Fibroblast of lung (primary cell): ENCODE measurements at regions not wholly inside any gene's neighbourhood (a gene's known extent, or its start where the extent isn't known, plus 50 kb on each side); places are given as distances from the start of the nearest gene placed in this dataset.

ENCODE experiments used
- EZH2 ChIP-seq: IDR thresholded peaks from 2 replicates; pipeline ENCODE4 v1.5.1; 2012; ENCODE audit warnings: low read length, control low read depth, mild to moderate bottlenecking; ENCODE audit errors: missing control alignments
- TF ChIP-seq, protein P1 (sequence below), 2 donors: IDR thresholded peaks in 1 of 2; conservative IDR thresholded peaks in 1 of 2; 1 replicate in 1 of 2; 2 replicates in 1 of 2; pipeline ENCODE4 v1.5.1; 2011 to 2012; ENCODE audit warnings: low read length in 2 of 2, control low read depth in 1 of 2, inconsistent platforms in 1 of 2, low read depth in 1 of 2, mild to moderate bottlenecking in 1 of 2

DNA sequence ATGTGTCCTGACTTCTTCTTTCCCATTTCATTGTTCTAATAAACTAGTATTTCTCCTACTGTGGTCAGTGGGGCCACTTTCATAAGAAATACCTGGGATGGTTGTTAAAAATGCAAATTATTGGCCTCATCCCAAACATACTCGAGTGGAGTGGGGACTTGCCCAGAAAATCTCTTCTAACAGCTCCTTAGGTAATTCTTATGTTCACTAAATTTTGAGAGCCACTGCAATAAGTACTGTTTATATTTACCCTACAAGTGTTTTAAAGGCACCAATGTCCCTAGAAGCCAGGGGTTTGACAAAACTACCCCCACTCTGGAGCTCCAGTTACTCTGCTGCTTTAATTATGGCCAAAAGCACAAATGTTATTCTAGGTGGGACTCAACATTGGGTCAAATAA is 70.0 kb upstream of the ACP3 start:
- TF ChIP-seq, protein P1, sequence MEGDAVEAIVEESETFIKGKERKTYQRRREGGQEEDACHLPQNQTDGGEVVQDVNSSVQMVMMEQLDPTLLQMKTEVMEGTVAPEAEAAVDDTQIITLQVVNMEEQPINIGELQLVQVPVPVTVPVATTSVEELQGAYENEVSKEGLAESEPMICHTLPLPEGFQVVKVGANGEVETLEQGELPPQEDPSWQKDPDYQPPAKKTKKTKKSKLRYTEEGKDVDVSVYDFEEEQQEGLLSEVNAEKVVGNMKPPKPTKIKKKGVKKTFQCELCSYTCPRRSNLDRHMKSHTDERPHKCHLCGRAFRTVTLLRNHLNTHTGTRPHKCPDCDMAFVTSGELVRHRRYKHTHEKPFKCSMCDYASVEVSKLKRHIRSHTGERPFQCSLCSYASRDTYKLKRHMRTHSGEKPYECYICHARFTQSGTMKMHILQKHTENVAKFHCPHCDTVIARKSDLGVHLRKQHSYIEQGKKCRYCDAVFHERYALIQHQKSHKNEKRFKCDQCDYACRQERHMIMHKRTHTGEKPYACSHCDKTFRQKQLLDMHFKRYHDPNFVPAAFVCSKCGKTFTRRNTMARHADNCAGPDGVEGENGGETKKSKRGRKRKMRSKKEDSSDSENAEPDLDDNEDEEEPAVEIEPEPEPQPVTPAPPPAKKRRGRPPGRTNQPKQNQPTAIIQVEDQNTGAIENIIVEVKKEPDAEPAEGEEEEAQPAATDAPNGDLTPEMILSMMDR (conservative IDR thresholded peaks at IDR 0.05 in 1 of 2, IDR thresholded peaks at IDR 0.05 in 1 of 2; ENCODE audit: low read depth in 1 of 2, low read length in 2 of 2): no peak
- no peak for TF ChIP-seq EZH2
